Thymus (tissue), 11 donors: ENCODE measurements at regions not wholly inside any gene's neighbourhood (a gene's known extent, or its start where the extent isn't known, plus 50 kb on each side); places are given as distances from the start of the nearest gene placed in this dataset.

Experiments used
- DNase-seq, 9 donors: peaks; one replicate each; pipeline ENCODE4 v3.0.0-alpha.2; 2013; ENCODE audit warnings: low spot score in 9 of 9, low read depth in 6 of 9, missing footprints in 1 of 9
- H3K27ac ChIP-seq, 2 donors: one replicate each; pipeline ENCODE4 v1.5.1; 2013; ENCODE audit warnings: control low read depth in 1 of 2, low read depth in 1 of 2, low read length in 1 of 2, mild to moderate bottlenecking in 1 of 2, moderate library complexity in 1 of 2
- H3K27me3 ChIP-seq, 2 donors: one replicate each; pipeline ENCODE4 v1.5.1; 2013; ENCODE audit warnings: low read length in 1 of 2; ENCODE audit not compliant: control insufficient read depth in 2 of 2, insufficient read depth in 1 of 2
- H3K36me3 ChIP-seq, 2 donors: one replicate each; pipeline ENCODE4 v1.5.1; 2013; ENCODE audit warnings: low read length in 1 of 2, mild to moderate bottlenecking in 1 of 2, moderate library complexity in 1 of 2; ENCODE audit not compliant: control insufficient read depth in 2 of 2, insufficient read depth in 2 of 2
- H3K4me1 ChIP-seq, 2 donors: one replicate each; pipeline ENCODE4 v1.5.1; 2013; ENCODE audit warnings: low read length in 2 of 2; ENCODE audit not compliant: control insufficient read depth in 2 of 2, insufficient read depth in 2 of 2
- H3K4me3 ChIP-seq, 2 donors: one replicate each; pipeline ENCODE4 v1.5.1; 2013; ENCODE audit warnings: low read length in 2 of 2, control low read depth in 1 of 2, mild to moderate bottlenecking in 1 of 2
- H3K9me3 ChIP-seq, 2 donors: one replicate each; pipeline ENCODE4 v1.5.1; 2013; ENCODE audit warnings: low read length in 1 of 2, mild to moderate bottlenecking in 1 of 2; ENCODE audit not compliant: control insufficient read depth in 2 of 2, insufficient read depth in 1 of 2
- WGBS: extraction: QIAGEN DNeasy Blood & Tissue Kit; methylation state at CpG from one replicate; pipeline ENCODE4 v1.1.7; 2013; 5-methylcytosine and 5-hydroxymethylcytosine counted together
- donor health status: healthy.

DNA sequence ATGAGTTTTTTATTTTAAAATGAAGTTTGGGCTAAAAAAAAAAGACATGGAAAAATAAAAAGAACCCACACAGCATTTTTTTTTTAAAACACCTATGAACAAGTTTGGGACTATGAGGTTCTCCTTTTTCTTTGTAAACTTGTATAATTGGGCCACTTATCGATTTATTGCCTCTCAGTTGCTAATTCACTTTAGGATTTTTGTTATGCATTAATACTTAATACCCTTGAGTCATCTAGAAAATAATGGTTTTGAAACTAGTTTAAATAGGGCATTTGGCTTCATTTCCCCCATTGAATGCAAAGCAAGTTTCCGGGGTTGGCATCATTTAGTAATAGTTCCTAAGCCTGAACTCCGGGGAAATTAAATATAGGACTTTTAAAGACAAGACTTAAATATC is 312.8 kb upstream of the RGS6 start:
- H3K4me3 ChIP-seq = no peak overlapping the region
- no peaks in the 10 kb centered on the region for H3K27me3 ChIP-seq
- H3K4me1 ChIP-seq = peaks cover 4 to 6% of the 10 kb centered on the region in 2 donors
- no peak for DNase-seq
- no peak overlapping the region for H3K27ac ChIP-seq
- H3K36me3 ChIP-seq = peaks cover 4% of the 10 kb centered on the region in 2 donors
- no peaks in the 10 kb centered on the region for H3K9me3 ChIP-seq
- 97% methylated on average over 3 of the region's 3 CpGs for WGBS

DNA sequence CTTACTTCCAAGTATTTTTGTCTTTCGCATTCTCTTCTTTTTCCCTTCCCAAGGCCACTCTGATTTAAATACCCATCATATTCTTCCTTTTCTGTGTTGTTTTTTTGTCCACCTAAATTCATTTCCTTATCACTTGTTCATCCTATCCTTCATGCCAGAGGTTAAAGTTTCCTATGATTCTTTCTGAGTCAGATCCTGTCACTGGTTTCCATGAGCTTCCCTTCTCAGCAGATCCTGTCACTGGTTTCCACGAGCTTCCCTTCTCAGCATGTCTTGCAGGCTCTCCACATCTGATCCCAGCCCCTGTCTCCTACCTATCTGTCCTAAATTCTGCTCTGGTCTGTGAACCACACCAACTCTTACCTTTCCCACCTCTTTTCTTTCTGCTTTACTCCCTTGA is 311.8 kb upstream of the RGS6 start:
- Histone ChIP-seq H3K27me3 (no peaks in the 10 kb centered on the region), H3K4me3 (no peak overlapping the region), H3K36me3 (peaks cover 4% of the 10 kb centered on the region in 2 donors), H3K27ac (no peak overlapping the region), H3K9me3 (no peaks in the 10 kb centered on the region), H3K4me1 (peaks cover 4 to 6% of the 10 kb centered on the region in 2 donors)
- DNase-seq = no peak
- 98% methylated on average over 2 of the region's 2 CpGs for WGBS

DNA sequence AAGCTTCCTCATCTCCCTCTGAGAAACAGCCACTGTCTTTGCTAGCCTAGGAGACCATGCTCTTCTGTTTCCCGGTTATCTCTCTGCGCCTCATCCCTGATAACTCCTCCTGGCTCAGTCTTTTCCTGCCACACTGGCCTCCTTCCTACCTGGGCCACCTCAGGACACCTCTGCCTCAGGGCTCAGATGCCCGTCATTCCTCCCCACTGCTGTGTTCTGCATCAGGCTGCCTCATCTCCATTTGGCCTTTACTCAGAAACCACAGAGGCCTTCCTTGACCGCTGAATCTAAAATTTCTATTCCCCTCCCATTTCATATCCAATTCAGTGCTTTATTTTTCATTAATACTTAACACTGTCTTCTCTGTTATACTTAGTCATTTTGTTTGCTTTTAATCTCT is 311.0 kb upstream of the RGS6 start:
- no peak overlapping the region for H3K27ac ChIP-seq
- 99% methylated on average over 4 of the region's 4 CpGs for WGBS
- no peak overlapping the region for H3K4me3 ChIP-seq
- no peaks in the 10 kb centered on the region for H3K27me3 ChIP-seq
- H3K36me3 ChIP-seq = peaks cover 4% of the 10 kb centered on the region in 2 donors
- H3K4me1 ChIP-seq = peaks cover 4 to 6% of the 10 kb centered on the region in 2 donors
- H3K9me3 ChIP-seq = no peaks in the 10 kb centered on the region
- no peak for DNase-seq

DNA sequence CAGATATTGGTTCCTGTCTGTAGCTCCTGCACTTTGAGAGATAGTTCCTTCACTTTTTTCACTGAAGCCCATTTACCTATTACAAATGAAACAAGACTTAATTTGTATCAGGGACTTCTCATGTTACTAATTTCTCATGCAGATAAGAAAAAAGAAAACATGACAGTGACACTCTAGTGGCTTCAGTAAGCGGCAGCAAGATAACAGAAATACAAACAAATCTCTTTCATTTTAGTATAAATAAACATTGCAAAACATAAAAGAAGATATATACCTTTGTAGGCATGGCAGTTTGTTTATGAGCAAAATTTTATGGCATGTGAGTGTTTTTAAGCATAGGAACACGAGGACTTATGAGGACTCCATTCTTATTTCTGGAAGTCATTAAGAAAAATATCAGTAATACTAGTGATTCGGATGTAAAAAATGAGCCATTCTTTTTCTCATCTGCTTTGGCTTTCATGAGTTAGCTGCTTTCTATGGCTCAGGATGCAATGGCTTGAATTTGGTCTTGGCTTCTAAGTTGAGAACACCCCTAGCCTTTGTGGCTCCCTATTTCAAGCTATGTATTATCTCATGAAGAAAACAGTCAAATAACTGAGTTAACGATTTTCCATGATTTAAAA is 310.1 kb upstream of the RGS6 start:
- no peaks in the 10 kb centered on the region for H3K9me3 ChIP-seq
- DNase-seq = no peak
- no peaks in the 10 kb centered on the region for H3K4me1 ChIP-seq
- 97% methylated on average over 4 of the region's 4 CpGs for WGBS
- H3K27ac ChIP-seq = no peak overlapping the region
- peaks cover 4% of the 10 kb centered on the region in 2 donors for H3K36me3 ChIP-seq
- no peaks in the 10 kb centered on the region for H3K27me3 ChIP-seq
- H3K4me3 ChIP-seq = no peak overlapping the region

DNA sequence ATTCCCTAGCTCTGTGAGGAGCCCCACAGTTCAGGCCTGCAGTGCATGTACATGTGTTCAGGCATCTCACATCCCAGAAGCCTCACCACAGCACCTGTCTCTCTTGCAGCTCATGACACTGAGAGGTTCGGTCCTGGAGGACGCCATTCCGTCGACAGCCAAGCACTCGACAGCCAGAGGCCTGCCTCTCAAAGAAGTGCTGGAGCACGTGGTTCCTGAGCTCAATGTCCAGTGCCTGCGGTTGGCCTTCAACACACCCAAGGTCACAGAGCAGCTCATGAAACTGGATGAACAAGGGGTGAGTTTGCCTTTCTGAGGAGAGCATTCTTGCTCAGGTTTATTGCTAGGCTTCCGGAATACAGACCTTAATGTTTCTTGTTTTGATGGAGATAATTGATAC is 308.3 kb upstream of the RGS6 start:
- WGBS = 98% methylated on average over 8 of the region's 8 CpGs
- Histone ChIP-seq H3K4me3 (no peak overlapping the region), H3K27me3 (no peaks in the 10 kb centered on the region), H3K27ac (no peak overlapping the region), H3K36me3 (peaks cover 1 to 4% of the 10 kb centered on the region in 2 donors), H3K4me1 (no peaks in the 10 kb centered on the region), H3K9me3 (no peaks in the 10 kb centered on the region)
- no peak for DNase-seq

DNA sequence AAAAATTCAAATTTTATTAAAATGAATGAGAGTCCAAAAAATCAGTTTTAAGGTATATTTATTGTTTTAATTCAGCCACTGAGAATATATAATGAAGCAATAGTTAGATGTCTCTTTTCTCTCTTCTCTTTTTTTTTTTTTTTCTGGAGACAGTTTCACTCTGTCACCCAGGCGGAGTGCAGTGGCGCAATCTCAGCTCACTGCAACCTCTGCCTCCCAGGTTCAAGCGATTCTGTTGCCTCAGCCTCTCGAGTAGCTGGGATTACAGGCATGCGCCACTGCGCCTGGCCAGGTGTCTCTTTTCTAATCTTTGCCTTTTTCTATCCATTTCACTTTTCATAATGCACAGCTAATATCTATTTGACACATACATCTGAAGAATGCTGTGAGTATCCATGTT is 307.1 kb upstream of the RGS6 start:
- Histone ChIP-seq H3K9me3 (no peaks in the 10 kb centered on the region), H3K4me3 (no peak overlapping the region), H3K27ac (no peak overlapping the region), H3K4me1 (no peaks in the 10 kb centered on the region), H3K36me3 (peaks cover 0 to 4% of the 10 kb centered on the region in 2 donors), H3K27me3 (no peaks in the 10 kb centered on the region)
- WGBS = 96% methylated on average over 6 of the region's 6 CpGs
- DNase-seq = no peak

DNA sequence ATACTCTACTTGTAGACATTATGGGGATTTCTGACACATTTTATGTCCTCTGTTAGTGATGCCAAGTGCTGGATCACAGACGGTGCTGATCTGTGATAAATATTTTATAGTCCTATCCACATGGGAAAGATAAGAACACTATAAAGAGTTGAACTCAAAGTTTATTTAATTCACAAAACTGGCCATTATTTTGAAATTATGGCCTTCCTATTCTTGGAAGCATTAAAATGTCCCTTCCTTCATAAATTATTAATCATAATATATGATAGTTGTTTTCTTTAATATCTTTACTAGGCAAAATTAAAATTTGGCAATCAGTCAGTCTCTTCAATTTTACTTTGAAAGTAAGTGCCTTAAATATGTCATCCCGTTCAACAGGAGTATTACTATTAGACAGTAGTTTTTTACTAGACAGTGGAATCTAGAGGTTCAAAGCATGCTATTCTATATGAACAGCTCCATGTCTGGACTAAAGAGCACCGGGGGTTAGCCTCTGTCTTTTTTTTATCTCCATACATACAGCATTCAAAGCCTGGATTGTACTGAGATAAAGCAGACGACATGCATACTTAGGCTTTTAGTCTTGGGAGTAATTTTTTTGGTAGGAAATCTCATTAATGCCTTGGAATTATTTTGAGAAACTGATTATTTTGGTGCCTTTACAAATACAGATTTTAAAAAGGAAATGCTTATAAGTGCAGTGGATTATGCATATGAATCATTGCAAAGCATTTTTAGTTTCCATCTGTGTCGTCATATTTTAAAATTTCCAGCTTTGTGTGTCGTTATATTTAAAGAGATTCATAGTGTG is 306.1 kb upstream of the RGS6 start:
- H3K36me3 ChIP-seq = peaks cover 0 to 4% of the 10 kb centered on the region in 2 donors
- H3K27ac ChIP-seq = no peak overlapping the region
- DNase-seq = no peak
- no peaks in the 10 kb centered on the region for H3K4me1 ChIP-seq
- 97% methylated on average over 6 of the region's 6 CpGs for WGBS
- no peak overlapping the region for H3K4me3 ChIP-seq
- H3K27me3 ChIP-seq = no peaks in the 10 kb centered on the region
- no peaks in the 10 kb centered on the region for H3K9me3 ChIP-seq

DNA sequence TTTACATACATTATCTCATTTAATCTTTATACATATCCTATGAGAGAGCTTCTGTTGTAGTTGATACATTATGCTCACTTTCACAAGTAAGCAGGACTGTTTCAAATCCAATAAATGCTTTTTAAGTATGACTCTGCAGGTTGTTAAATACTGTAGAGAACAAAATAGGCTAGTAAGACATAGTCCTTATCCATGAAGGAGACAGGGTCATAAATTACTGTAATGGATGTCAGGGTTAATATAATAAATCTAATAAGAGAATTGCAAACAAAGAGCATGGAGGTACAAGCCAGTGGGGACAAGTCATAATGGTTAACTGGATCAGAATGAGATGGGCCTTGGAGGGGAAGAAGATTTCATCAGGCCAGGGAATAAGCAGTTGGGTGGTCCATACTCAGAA is 303.8 kb upstream of the RGS6 start:
- Histone ChIP-seq H3K4me3 (no peak overlapping the region), H3K36me3 (peaks cover 0 to 4% of the 10 kb centered on the region in 2 donors), H3K27me3 (no peaks in the 10 kb centered on the region)

DNA sequence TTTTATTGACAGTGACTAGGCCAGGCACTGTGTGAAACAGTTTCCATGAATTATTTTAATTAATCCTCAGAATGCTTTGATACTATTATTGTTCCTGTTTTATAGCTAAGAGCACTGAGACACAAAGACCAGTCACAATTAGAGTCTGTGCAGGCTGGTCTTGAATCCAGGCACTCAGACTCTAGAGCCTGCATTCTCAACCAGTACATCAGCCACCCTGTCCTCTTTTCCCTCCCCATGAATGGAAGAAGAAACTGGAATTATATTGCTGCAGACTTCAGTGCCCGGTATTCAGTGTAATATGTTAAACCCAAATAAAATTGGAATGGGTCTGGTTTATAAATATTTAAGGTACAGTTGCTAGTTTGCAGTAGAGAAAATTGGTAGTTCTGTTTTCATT is 303.0 kb upstream of the RGS6 start:
- Histone ChIP-seq H3K27me3 (no peaks in the 10 kb centered on the region), H3K4me1 (no peaks in the 10 kb centered on the region), H3K4me3 (no peak overlapping the region), H3K27ac (no peak overlapping the region), H3K36me3 (no peaks in the 10 kb centered on the region), H3K9me3 (no peaks in the 10 kb centered on the region)
- 97% methylated on average over 1 of the region's 1 CpG for WGBS
- DNase-seq = no peak

More for the DNA sequence above, 303.8 kb upstream of the RGS6 start:
- DNase-seq = no peak
- Histone ChIP-seq H3K4me1 (no peaks in the 10 kb centered on the region), H3K9me3 (no peaks in the 10 kb centered on the region), H3K27ac (no peak overlapping the region)
